ENCODE measurements at regions not wholly inside any gene's neighbourhood (a gene's known extent, or its start where the extent isn't known, plus 50 kb on each side); places are given as distances from the start of the nearest gene placed in this dataset.

- Mint-ChIP-seq H3K27ac (ENCODE audit: unreplicated experiment) (no peak overlapping the region), H3K4me1 (ENCODE audit: unreplicated experiment) (no peaks in the 10 kb centered on the region), H3K4me3 (ENCODE audit: unreplicated experiment) (no peak overlapping the region), H3K9me3 (ENCODE audit: unreplicated experiment) (no peaks in the 10 kb centered on the region), H3K27me3 (ENCODE audit: unreplicated experiment) (no peaks in the 10 kb centered on the region), H3K36me3 (ENCODE audit: unreplicated experiment) (no peaks in the 10 kb centered on the region)
- DNase-seq (ENCODE audit: extremely low spot score, unreplicated experiment) = no peak
- no peak for TF ChIP-seq CTCF (IDR thresholded peaks at IDR 0.05)
Measured at GRCh38 chr2:67462738-67463496, 65.8 kb downstream of the ETAA1 start.

- no peaks in the 10 kb centered on the region for H3K4me1 Mint-ChIP-seq (ENCODE audit: unreplicated experiment)
- no peaks in the 10 kb centered on the region for H3K36me3 Mint-ChIP-seq (ENCODE audit: unreplicated experiment)
- no peak for TF ChIP-seq CTCF (IDR thresholded peaks at IDR 0.05)
- no peaks in the 10 kb centered on the region for H3K27me3 Mint-ChIP-seq (ENCODE audit: unreplicated experiment)
- no peak overlapping the region for H3K27ac Mint-ChIP-seq (ENCODE audit: unreplicated experiment)
- H3K9me3 Mint-ChIP-seq (ENCODE audit: unreplicated experiment) = no peaks in the 10 kb centered on the region
- DNase-seq (ENCODE audit: extremely low spot score, unreplicated experiment) = no peak
- no peak overlapping the region for H3K4me3 Mint-ChIP-seq (ENCODE audit: unreplicated experiment)
Measured at GRCh38 chr2:67463810-67464209, 66.7 kb downstream of the ETAA1 start.

GRCh38 chr2:67465623-67466022 lies 68.5 kb downstream of the ETAA1 start:
- TF ChIP-seq CTCF (IDR thresholded peaks at IDR 0.05) = no peak
- Mint-ChIP-seq H3K4me3 (ENCODE audit: unreplicated experiment) (no peak overlapping the region), H3K27ac (ENCODE audit: unreplicated experiment) (no peak overlapping the region), H3K4me1 (ENCODE audit: unreplicated experiment) (no peaks in the 10 kb centered on the region), H3K27me3 (ENCODE audit: unreplicated experiment) (no peaks in the 10 kb centered on the region), H3K9me3 (ENCODE audit: unreplicated experiment) (no peaks in the 10 kb centered on the region), H3K36me3 (ENCODE audit: unreplicated experiment) (no peaks in the 10 kb centered on the region)
- DNase-seq (ENCODE audit: extremely low spot score, unreplicated experiment) = no peak

DNA sequence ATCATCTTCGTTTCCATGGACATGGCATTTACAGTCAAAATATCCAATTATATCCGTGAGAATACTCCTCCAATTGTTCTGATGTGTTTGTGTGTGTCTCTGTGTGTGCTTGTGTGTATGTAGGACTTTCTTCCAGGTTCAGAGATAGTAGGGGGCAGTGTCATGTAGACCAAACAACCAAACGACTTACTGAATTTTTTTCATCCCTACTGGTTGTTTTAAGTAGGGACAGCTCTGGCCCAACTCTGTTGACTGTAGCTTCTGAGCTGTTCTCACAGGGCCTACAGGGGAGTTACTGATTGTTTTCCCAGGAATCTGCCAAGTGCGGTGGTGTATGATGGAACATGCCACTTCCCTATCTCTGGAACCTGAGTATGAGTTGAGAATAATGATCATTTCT lies 69.6 kb downstream of the ETAA1 start:
- no peaks in the 10 kb centered on the region for H3K36me3 Mint-ChIP-seq (ENCODE audit: unreplicated experiment)
- no peak overlapping the region for H3K27ac Mint-ChIP-seq (ENCODE audit: unreplicated experiment)
- no peaks in the 10 kb centered on the region for H3K9me3 Mint-ChIP-seq (ENCODE audit: unreplicated experiment)
- no peaks in the 10 kb centered on the region for H3K27me3 Mint-ChIP-seq (ENCODE audit: unreplicated experiment)
- H3K4me1 Mint-ChIP-seq (ENCODE audit: unreplicated experiment) = no peaks in the 10 kb centered on the region
- no peak for DNase-seq (ENCODE audit: extremely low spot score, unreplicated experiment)
- TF ChIP-seq CTCF (IDR thresholded peaks at IDR 0.05) = no peak
- no peak overlapping the region for H3K4me3 Mint-ChIP-seq (ENCODE audit: unreplicated experiment)

GRCh38 chr2:67471681-67472080 lies 74.5 kb downstream of the ETAA1 start:
- no peak for TF ChIP-seq CTCF (IDR thresholded peaks at IDR 0.05)
- Mint-ChIP-seq H3K4me3 (ENCODE audit: unreplicated experiment) (no peak overlapping the region), H3K4me1 (ENCODE audit: unreplicated experiment) (peaks cover under 1% of the 10 kb centered on the region), H3K36me3 (ENCODE audit: unreplicated experiment) (no peaks in the 10 kb centered on the region), H3K27me3 (ENCODE audit: unreplicated experiment) (no peaks in the 10 kb centered on the region), H3K9me3 (ENCODE audit: unreplicated experiment) (no peaks in the 10 kb centered on the region), H3K27ac (ENCODE audit: unreplicated experiment) (no peak overlapping the region)
- no peak for DNase-seq (ENCODE audit: extremely low spot score, unreplicated experiment)

All from osteocyte (in vitro differentiated cells).